Loucy (cell line): ENCODE measurements at regions not wholly inside any gene's neighbourhood (a gene's known extent, or its start where the extent isn't known, plus 50 kb on each side); places are given as distances from the start of the nearest gene placed in this dataset.

Source experiments
- CTCF ChIP-seq: fragments of 200-600 bp; sonication (generic); conservative IDR thresholded peaks from 2 replicates; pipeline ENCODE4 v1.5.1; 2014; ENCODE audit warnings: mild to moderate bottlenecking, antibody characterized with exemption, low read length
- EZH2phosphoT487 ChIP-seq: fragments of 200-600 bp; IDR thresholded peaks from 2 replicates; pipeline ENCODE4 v1.6.1; 2018; ENCODE audit warnings: antibody characterized with exemption, mild to moderate bottlenecking, moderate library complexity, borderline replicate concordance

- no peak for TF ChIP-seq EZH2phosphoT487
- TF ChIP-seq CTCF, result no peak
Measured at GRCh38 chr5:154683101-154683880, 71.9 kb upstream of the LARP1 start.
